Parathyroid adenoma (tissue), 2 donors: ENCODE measurements at regions not wholly inside any gene's neighbourhood (a gene's known extent, or its start where the extent isn't known, plus 50 kb on each side); places are given as distances from the start of the nearest gene placed in this dataset.
"Not testable (repeated sequence)": the region's sequence is repeated elsewhere in the genome, so short reads cannot be mapped to it uniquely, and the experiment has no call there.

Experiments
- H2AFZ ChIP-seq: fragments of 300-600 bp; sonication (generic); one replicate; pipeline ENCODE4 v1.7.0; 2017; ENCODE audit warnings: antibody characterized with exemption, mild to moderate bottlenecking
- H3K27ac ChIP-seq: fragments of 300-600 bp; sonication (generic); one replicate; pipeline ENCODE4 v1.7.0; 2017
- H3K27me3 ChIP-seq: fragments of 300-600 bp; sonication (generic); one replicate; pipeline ENCODE4 v1.7.0; 2017; ENCODE audit warnings: low read length; ENCODE audit not compliant: control insufficient read depth, insufficient read depth
- H3K36me3 ChIP-seq: fragments of 300-600 bp; sonication (generic); one replicate; pipeline ENCODE4 v1.7.0; 2017; ENCODE audit warnings: low read length; ENCODE audit not compliant: control insufficient read depth, insufficient read depth
- H3K4me1 ChIP-seq: fragments of 300-600 bp; sonication (generic); one replicate; pipeline ENCODE4 v1.7.0; 2017; ENCODE audit warnings: control low read depth
- H3K4me2 ChIP-seq: fragments of 300-600 bp; sonication (generic); one replicate; pipeline ENCODE4 v1.7.0; 2017; ENCODE audit warnings: low read length
- H3K4me3 ChIP-seq: fragments of 300-600 bp; sonication (generic); one replicate; pipeline ENCODE4 v1.7.0; 2017; ENCODE audit warnings: low read depth, low read length
- H3K79me2 ChIP-seq: fragments of 300-600 bp; sonication (generic); one replicate; pipeline ENCODE4 v1.7.0; 2017; ENCODE audit warnings: control low read depth
- H3K9ac ChIP-seq: fragments of 300-600 bp; sonication (generic); one replicate; pipeline ENCODE4 v1.7.0; 2017; ENCODE audit warnings: mild to moderate bottlenecking
- H3K9me3 ChIP-seq: fragments of 300-600 bp; sonication (generic); one replicate; pipeline ENCODE4 v1.7.0; 2017; ENCODE audit warnings: low read length; ENCODE audit not compliant: control insufficient read depth
- TF ChIP-seq, protein P1 (sequence below): fragments of 300-600 bp; sonication (generic); IDR thresholded peaks from one replicate; pipeline ENCODE4 v1.7.0; 2017; ENCODE audit warnings: antibody characterized with exemption, mild to moderate bottlenecking
- donor health status: primary hyperparathyroidism.

GRCh38 chrX:39692796-39693195 is 405.0 kb downstream of the BCOR start:
- Histone ChIP-seq H3K4me3 (no peak overlapping the region), H3K9ac (no peak overlapping the region), H2AFZ (no peak overlapping the region), H3K9me3 (no peaks in the 10 kb centered on the region), H3K36me3 (no peaks in the 10 kb centered on the region), H3K79me2 (no peaks in the 10 kb centered on the region), H3K27me3 (no peaks in the 10 kb centered on the region), H3K27ac (no peak overlapping the region), H3K4me1 (no peaks in the 10 kb centered on the region), H3K4me2 (no peak overlapping the region)
- TF ChIP-seq, protein P1, sequence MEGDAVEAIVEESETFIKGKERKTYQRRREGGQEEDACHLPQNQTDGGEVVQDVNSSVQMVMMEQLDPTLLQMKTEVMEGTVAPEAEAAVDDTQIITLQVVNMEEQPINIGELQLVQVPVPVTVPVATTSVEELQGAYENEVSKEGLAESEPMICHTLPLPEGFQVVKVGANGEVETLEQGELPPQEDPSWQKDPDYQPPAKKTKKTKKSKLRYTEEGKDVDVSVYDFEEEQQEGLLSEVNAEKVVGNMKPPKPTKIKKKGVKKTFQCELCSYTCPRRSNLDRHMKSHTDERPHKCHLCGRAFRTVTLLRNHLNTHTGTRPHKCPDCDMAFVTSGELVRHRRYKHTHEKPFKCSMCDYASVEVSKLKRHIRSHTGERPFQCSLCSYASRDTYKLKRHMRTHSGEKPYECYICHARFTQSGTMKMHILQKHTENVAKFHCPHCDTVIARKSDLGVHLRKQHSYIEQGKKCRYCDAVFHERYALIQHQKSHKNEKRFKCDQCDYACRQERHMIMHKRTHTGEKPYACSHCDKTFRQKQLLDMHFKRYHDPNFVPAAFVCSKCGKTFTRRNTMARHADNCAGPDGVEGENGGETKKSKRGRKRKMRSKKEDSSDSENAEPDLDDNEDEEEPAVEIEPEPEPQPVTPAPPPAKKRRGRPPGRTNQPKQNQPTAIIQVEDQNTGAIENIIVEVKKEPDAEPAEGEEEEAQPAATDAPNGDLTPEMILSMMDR: no peak

DNA sequence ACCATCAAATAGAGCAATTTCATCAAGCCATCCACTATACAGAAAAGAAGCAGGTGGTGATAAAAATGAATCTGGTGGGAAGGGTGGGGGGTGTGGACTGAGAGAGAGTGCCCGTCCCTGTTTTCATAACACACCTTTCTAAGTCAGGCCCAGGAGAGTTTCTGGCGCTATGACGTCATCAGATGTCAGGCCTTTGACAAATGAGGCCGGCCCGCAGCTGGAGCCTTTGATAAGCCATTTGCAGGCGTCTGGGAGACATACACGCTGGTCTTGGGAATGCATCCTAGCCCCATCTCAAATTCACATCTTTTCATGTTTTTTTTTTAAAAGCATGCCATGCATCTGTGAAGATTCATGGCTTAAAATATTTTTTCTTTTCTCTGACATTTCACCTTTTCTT is 404.5 kb downstream of the BCOR start:
- no peaks in the 10 kb centered on the region for H3K79me2 ChIP-seq
- H3K9me3 ChIP-seq: no peaks in the 10 kb centered on the region
- TF ChIP-seq, protein P1: no peak
- no peak overlapping the region for H3K4me3 ChIP-seq
- no peak overlapping the region for H2AFZ ChIP-seq
- H3K27ac ChIP-seq: no peak overlapping the region
- H3K4me2 ChIP-seq: no peak overlapping the region
- no peaks in the 10 kb centered on the region for H3K36me3 ChIP-seq
- no peaks in the 10 kb centered on the region for H3K4me1 ChIP-seq
- H3K9ac ChIP-seq: no peak overlapping the region
- no peaks in the 10 kb centered on the region for H3K27me3 ChIP-seq

GRCh38 chrX:39702636-39703035 is 395.1 kb downstream of the BCOR start:
- not testable (repeated sequence) for H2AFZ ChIP-seq, H3K4me1 ChIP-seq, H3K9me3 ChIP-seq, H3K79me2 ChIP-seq, H3K9ac ChIP-seq, H3K27me3 ChIP-seq, H3K4me2 ChIP-seq, H3K27ac ChIP-seq, H3K4me3 ChIP-seq, H3K36me3 ChIP-seq

DNA sequence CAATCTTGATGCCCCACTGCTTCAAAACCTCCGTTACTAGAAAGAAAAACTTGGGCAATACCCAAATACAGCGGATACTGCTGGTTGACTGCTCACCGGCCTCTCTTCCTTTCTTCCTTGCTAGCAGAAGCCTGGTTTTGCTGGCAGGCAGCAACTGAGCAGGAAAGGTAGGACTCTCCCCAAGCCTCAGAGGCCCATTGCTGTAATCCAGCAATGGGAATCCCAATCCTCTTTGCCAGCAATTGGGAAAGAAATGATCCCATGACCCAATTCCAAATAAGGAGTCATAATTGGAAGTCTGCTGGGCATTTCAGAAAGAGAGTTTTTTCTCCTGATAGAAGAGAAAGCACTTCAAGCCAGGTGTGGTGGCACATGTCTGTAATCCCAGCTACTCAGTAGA is 394.5 kb downstream of the BCOR start:
- Histone ChIP-seq H3K4me2 (no peak overlapping the region), H3K27me3 (no peaks in the 10 kb centered on the region), H3K27ac (no peak overlapping the region), H3K4me3 (no peak overlapping the region), H3K36me3 (no peaks in the 10 kb centered on the region), H2AFZ (no peak overlapping the region), H3K9me3 (no peaks in the 10 kb centered on the region), H3K4me1 (no peaks in the 10 kb centered on the region), H3K9ac (no peak overlapping the region), H3K79me2 (no peaks in the 10 kb centered on the region)
- TF ChIP-seq, protein P1: no peak

- Histone ChIP-seq H2AFZ (no peak overlapping the region), H3K27me3 (no peaks in the 10 kb centered on the region), H3K4me3 (no peak overlapping the region), H3K9ac (no peak overlapping the region), H3K27ac (no peak overlapping the region), H3K36me3 (no peaks in the 10 kb centered on the region), H3K4me1 (no peaks in the 10 kb centered on the region), H3K9me3 (no peaks in the 10 kb centered on the region), H3K79me2 (no peaks in the 10 kb centered on the region), H3K4me2 (no peak overlapping the region)
- TF ChIP-seq, protein P1: no peak
These were observed 393.2 kb downstream of the BCOR start for GRCh38 chrX:39704590-39704989.
